ENCODE measurements at regions not wholly inside any gene's neighbourhood (a gene's known extent, or its start where the extent isn't known, plus 50 kb on each side); places are given as distances from the start of the nearest gene placed in this dataset.

DNA sequence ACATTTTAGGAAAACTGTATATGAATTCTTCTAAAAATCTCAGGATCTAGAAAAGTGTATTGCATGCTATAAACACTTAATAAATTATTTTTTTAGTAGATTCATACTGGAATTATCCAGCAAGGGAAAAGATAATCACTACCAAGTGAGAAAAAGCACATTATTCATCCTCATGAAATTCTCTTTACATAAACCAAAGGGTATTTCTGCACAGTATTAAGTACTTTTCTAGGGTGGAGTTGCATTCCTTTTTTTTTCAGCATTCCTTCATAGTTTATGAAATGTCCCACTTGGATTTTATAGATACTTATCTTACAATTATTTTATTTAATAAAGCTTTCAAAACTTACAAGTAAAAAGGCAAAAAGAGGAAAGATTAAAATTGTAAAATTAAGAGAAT is 403.3 kb downstream of the HGF start:
- no peaks in the 10 kb centered on the region for H3K36me3 ChIP-seq (ENCODE audit: control insufficient read depth in 2 of 3, insufficient read depth in 3 of 3, low read length in 3 of 3)
- H3K27me3 ChIP-seq (ENCODE audit: control insufficient read depth in 2 of 2, insufficient read depth in 2 of 2, low read length in 2 of 2) = no peaks in the 10 kb centered on the region
- no peaks in the 10 kb centered on the region for H3K36me3 Mint-ChIP-seq
- CTCF ChIA-PET = no interaction called here
- H3K4me3 Mint-ChIP-seq = no peak overlapping the region
- H3K27ac ChIP-seq (ENCODE audit: low read depth, low read length) = no peak overlapping the region
- no peak overlapping the region for H3K4me3 ChIP-seq (ENCODE audit: low read length)
- no peak overlapping the region for H3K27ac Mint-ChIP-seq
- H3K9me3 Mint-ChIP-seq = peaks cover 0 to 7% (median 2%) of the 10 kb centered on the region in 11 donors
- H3K4me1 Mint-ChIP-seq = no peaks in the 10 kb centered on the region
- ATAC-seq (no peak), DNase-seq (no peak)
- no peaks in the 10 kb centered on the region for H3K27me3 Mint-ChIP-seq
- intact Hi-C loops (cut with micrococcal nuclease) = no loop called here
- no peaks in the 10 kb centered on the region for H3K4me1 ChIP-seq (ENCODE audit: control insufficient read depth in 2 of 2, insufficient read depth in 2 of 2, low read length in 2 of 2)
- POLR2A ChIA-PET = no interaction called here
- H3K9me3 ChIP-seq (ENCODE audit: control insufficient read depth in 2 of 3, low read length in 3 of 3) = no peaks in the 10 kb centered on the region

DNA sequence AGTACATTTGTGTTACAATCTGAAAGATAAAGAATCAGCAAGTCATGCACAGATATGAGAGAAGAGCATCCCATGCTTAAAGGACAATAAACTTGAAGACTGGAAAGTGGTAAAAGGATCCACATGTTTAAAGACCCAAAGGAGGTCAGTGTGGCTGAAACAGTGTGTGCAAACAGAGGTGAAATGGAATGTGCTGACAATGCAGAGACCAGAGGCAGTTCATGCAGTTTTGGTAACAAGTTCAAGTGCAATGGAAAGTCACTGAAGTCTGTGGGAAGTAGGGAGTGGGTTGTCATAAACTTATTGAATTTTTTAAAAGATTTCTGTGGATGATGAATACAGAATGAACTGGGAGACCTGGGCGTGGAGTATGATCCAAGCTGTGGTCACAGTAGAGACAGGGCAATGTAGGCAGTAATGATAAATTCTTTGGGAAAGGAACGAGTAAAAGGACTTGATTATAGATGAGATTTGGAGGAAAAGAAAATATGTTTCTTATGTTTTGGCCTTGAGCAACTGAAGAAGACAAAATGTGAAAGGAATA is 408.0 kb downstream of the HGF start:
- Histone ChIP-seq H3K36me3 (ENCODE audit: control insufficient read depth in 2 of 3, insufficient read depth in 3 of 3, low read length in 3 of 3) (no peaks in the 10 kb centered on the region), H3K9me3 (ENCODE audit: control insufficient read depth in 2 of 3, low read length in 3 of 3) (no peaks in the 10 kb centered on the region), H3K4me3 (ENCODE audit: low read length) (no peak overlapping the region), H3K27ac (ENCODE audit: low read depth, low read length) (no peak overlapping the region), H3K4me1 (ENCODE audit: control insufficient read depth in 2 of 2, insufficient read depth in 2 of 2, low read length in 2 of 2) (no peaks in the 10 kb centered on the region), H3K27me3 (ENCODE audit: control insufficient read depth in 2 of 2, insufficient read depth in 2 of 2, low read length in 2 of 2) (no peaks in the 10 kb centered on the region)
- intact Hi-C loops (cut with micrococcal nuclease) = no loop called here
- peaks cover 0 to 14% (median 1%) of the 10 kb centered on the region in 11 donors for H3K9me3 Mint-ChIP-seq
- H3K27ac Mint-ChIP-seq = no peak overlapping the region
- no peak for DNase-seq
- H3K4me3 Mint-ChIP-seq = no peak overlapping the region
- POLR2A ChIA-PET = no interaction called here
- ATAC-seq = no peak
- H3K36me3 Mint-ChIP-seq = no peaks in the 10 kb centered on the region
- H3K4me1 Mint-ChIP-seq = no peaks in the 10 kb centered on the region
- H3K27me3 Mint-ChIP-seq = no peaks in the 10 kb centered on the region
- CTCF ChIA-PET = no interaction called here

DNA sequence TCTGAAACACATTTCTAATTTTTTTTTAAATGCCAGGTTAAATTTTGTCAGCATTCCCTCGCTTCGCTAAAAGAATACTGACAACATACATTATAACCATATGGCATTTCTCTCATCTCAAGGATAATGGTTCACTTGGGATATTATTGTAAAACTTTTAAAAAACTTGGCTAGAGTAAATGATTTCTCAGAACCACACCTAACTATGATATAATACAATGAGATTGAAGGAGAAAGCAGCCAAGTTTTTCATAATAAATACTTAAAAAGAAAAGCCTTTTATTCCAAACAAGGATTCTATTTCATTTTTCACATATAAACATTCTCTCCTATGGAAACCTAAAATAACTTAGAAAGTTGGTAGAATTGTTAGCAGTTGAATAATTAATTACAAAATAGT is 413.9 kb downstream of the HGF start:
- Histone ChIP-seq H3K36me3 (ENCODE audit: control insufficient read depth in 2 of 3, insufficient read depth in 3 of 3, low read length in 3 of 3) (no peaks in the 10 kb centered on the region), H3K4me3 (ENCODE audit: low read length) (no peak overlapping the region), H3K27me3 (ENCODE audit: control insufficient read depth in 2 of 2, insufficient read depth in 2 of 2, low read length in 2 of 2) (no peaks in the 10 kb centered on the region), H3K4me1 (ENCODE audit: control insufficient read depth in 2 of 2, insufficient read depth in 2 of 2, low read length in 2 of 2) (no peaks in the 10 kb centered on the region), H3K9me3 (ENCODE audit: control insufficient read depth in 2 of 3, low read length in 3 of 3) (peaks cover 0 to 4% (median 0%) of the 10 kb centered on the region in 3 experiments), H3K27ac (ENCODE audit: low read depth, low read length) (no peak overlapping the region)
- ATAC-seq (no peak), DNase-seq (no peak)
- no peaks in the 10 kb centered on the region for H3K36me3 Mint-ChIP-seq
- H3K9me3 Mint-ChIP-seq = peaks cover 0 to 11% (median 0%) of the 10 kb centered on the region in 11 donors
- ChIA-PET POLR2A (no interaction called here), CTCF (no interaction called here)
- no peak overlapping the region for H3K27ac Mint-ChIP-seq
- no peaks in the 10 kb centered on the region for H3K4me1 Mint-ChIP-seq
- no peak overlapping the region for H3K4me3 Mint-ChIP-seq
- H3K27me3 Mint-ChIP-seq = no peaks in the 10 kb centered on the region
- intact Hi-C loops (cut with micrococcal nuclease) = no loop called here

GRCh38 chr7:81349044-81349443 is 420.8 kb downstream of the HGF start:
- no peak for ATAC-seq
- H3K4me1 ChIP-seq (ENCODE audit: control insufficient read depth in 2 of 2, insufficient read depth in 2 of 2, low read length in 2 of 2) = no peaks in the 10 kb centered on the region
- Mint-ChIP-seq H3K27ac (no peak overlapping the region), H3K4me1 (no peaks in the 10 kb centered on the region), H3K36me3 (no peaks in the 10 kb centered on the region), H3K9me3 (peaks cover 0 to 7% (median 2%) of the 10 kb centered on the region in 11 donors), H3K27me3 (no peaks in the 10 kb centered on the region), H3K4me3 (no peak overlapping the region)
- H3K4me3 ChIP-seq (ENCODE audit: low read length) = no peak overlapping the region
- intact Hi-C loops (cut with micrococcal nuclease) = no loop called here
- CTCF ChIA-PET = no interaction called here
- no peak for DNase-seq
- no peaks in the 10 kb centered on the region for H3K36me3 ChIP-seq (ENCODE audit: control insufficient read depth in 2 of 3, insufficient read depth in 3 of 3, low read length in 3 of 3)
- POLR2A ChIA-PET = no interaction called here
- H3K9me3 ChIP-seq (ENCODE audit: control insufficient read depth in 2 of 3, low read length in 3 of 3) = no peaks in the 10 kb centered on the region
- H3K27me3 ChIP-seq (ENCODE audit: control insufficient read depth in 2 of 2, insufficient read depth in 2 of 2, low read length in 2 of 2) = no peaks in the 10 kb centered on the region
- H3K27ac ChIP-seq (ENCODE audit: low read depth, low read length) = no peak overlapping the region

DNA sequence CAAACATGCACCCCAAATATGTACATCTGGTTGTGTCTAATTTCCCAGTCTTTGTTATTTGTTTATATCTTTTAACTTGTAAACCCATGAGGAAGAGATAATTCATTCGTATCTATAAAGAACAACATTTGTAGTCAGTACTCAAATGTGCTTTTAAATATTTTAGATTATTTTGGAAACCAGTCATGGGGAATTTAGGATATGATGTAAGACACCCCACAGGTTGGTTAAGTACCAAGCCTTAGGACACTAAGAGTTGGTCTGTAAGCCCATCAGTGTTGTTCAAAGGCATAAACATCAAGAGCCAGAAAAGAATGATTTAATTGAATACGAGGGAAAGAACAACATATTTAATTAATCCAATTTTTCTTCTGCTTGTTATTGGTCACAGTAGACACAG is 421.1 kb upstream of the SEMA3C start:
- Mint-ChIP-seq H3K27ac (no peak overlapping the region), H3K36me3 (no peaks in the 10 kb centered on the region), H3K27me3 (no peaks in the 10 kb centered on the region), H3K9me3 (peaks cover 0 to 12% (median under 1%) of the 10 kb centered on the region in 11 donors), H3K4me3 (no peak overlapping the region), H3K4me1 (no peaks in the 10 kb centered on the region)
- no peaks in the 10 kb centered on the region for H3K9me3 ChIP-seq (ENCODE audit: control insufficient read depth in 2 of 3, low read length in 3 of 3)
- ChIA-PET POLR2A (no interaction called here), CTCF (no interaction called here)
- no peaks in the 10 kb centered on the region for H3K4me1 ChIP-seq (ENCODE audit: control insufficient read depth in 2 of 2, insufficient read depth in 2 of 2, low read length in 2 of 2)
- H3K27ac ChIP-seq (ENCODE audit: low read depth, low read length) = no peak overlapping the region
- no peaks in the 10 kb centered on the region for H3K36me3 ChIP-seq (ENCODE audit: control insufficient read depth in 2 of 3, insufficient read depth in 3 of 3, low read length in 3 of 3)
- intact Hi-C loops (cut with micrococcal nuclease) = no loop called here
- H3K4me3 ChIP-seq (ENCODE audit: low read length) = no peak overlapping the region
- DNase-seq = no peak
- no peak for ATAC-seq
- H3K27me3 ChIP-seq (ENCODE audit: control insufficient read depth in 2 of 2, insufficient read depth in 2 of 2, low read length in 2 of 2) = no peaks in the 10 kb centered on the region

GRCh38 chr7:81333536-81333935 is 414.7 kb upstream of the SEMA3C start:
- CTCF ChIA-PET = no interaction called here
- H3K4me1 Mint-ChIP-seq = no peaks in the 10 kb centered on the region
- no peak for ATAC-seq
- Histone ChIP-seq H3K36me3 (ENCODE audit: control insufficient read depth in 2 of 3, insufficient read depth in 3 of 3, low read length in 3 of 3) (no peaks in the 10 kb centered on the region), H3K27me3 (ENCODE audit: control insufficient read depth in 2 of 2, insufficient read depth in 2 of 2, low read length in 2 of 2) (no peaks in the 10 kb centered on the region), H3K4me3 (ENCODE audit: low read length) (no peak overlapping the region), H3K9me3 (ENCODE audit: control insufficient read depth in 2 of 3, low read length in 3 of 3) (no peaks in the 10 kb centered on the region), H3K4me1 (ENCODE audit: control insufficient read depth in 2 of 2, insufficient read depth in 2 of 2, low read length in 2 of 2) (no peaks in the 10 kb centered on the region), H3K27ac (ENCODE audit: low read depth, low read length) (no peak overlapping the region)
- H3K36me3 Mint-ChIP-seq = no peaks in the 10 kb centered on the region
- no peak for DNase-seq
- intact Hi-C loops (cut with micrococcal nuclease) = no loop called here
- POLR2A ChIA-PET = no interaction called here
- H3K4me3 Mint-ChIP-seq = no peak overlapping the region
- peaks cover 0 to 19% (median 0%) of the 10 kb centered on the region in 11 donors for H3K9me3 Mint-ChIP-seq
- no peak overlapping the region for H3K27ac Mint-ChIP-seq
- no peaks in the 10 kb centered on the region for H3K27me3 Mint-ChIP-seq

DNA sequence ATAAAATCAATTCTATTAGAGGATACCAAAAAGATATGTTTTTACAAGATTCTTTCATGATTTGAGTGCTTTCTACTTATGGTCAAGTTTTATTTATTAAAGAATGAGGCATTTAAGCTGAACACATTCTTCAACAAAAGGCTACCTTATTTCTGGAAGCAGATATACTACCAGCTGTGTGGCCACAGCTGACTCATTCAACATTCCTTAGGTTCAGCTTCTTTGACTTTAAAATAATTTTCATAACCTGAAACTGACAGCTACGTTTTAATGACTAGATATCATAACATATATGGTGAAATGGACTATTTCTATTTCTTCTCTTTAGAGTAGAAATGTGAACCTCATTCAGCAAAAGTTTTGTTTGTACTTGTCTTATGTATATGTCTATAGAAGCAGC is 414.2 kb upstream of the SEMA3C start:
- Histone ChIP-seq H3K27me3 (ENCODE audit: control insufficient read depth in 2 of 2, insufficient read depth in 2 of 2, low read length in 2 of 2) (no peaks in the 10 kb centered on the region), H3K4me3 (ENCODE audit: low read length) (no peak overlapping the region), H3K4me1 (ENCODE audit: control insufficient read depth in 2 of 2, insufficient read depth in 2 of 2, low read length in 2 of 2) (no peaks in the 10 kb centered on the region), H3K36me3 (ENCODE audit: control insufficient read depth in 2 of 3, insufficient read depth in 3 of 3, low read length in 3 of 3) (no peaks in the 10 kb centered on the region), H3K27ac (ENCODE audit: low read depth, low read length) (no peak overlapping the region), H3K9me3 (ENCODE audit: control insufficient read depth in 2 of 3, low read length in 3 of 3) (no peaks in the 10 kb centered on the region)
- Mint-ChIP-seq H3K4me1 (no peaks in the 10 kb centered on the region), H3K27me3 (no peaks in the 10 kb centered on the region), H3K4me3 (no peak overlapping the region), H3K9me3 (peaks cover 0 to 19% (median 0%) of the 10 kb centered on the region in 11 donors), H3K27ac (no peak overlapping the region), H3K36me3 (no peaks in the 10 kb centered on the region)
- DNase-seq = no peak
- intact Hi-C loops (cut with micrococcal nuclease) = no loop called here
- POLR2A ChIA-PET = no interaction called here
- CTCF ChIA-PET = no interaction called here
- no peak for ATAC-seq

Measured in naive thymus-derived CD4-positive, alpha-beta T cell (primary cell).